Retinal pigment epithelial cell (primary cell): ENCODE measurements at regions not wholly inside any gene's neighbourhood (a gene's known extent, or its start where the extent isn't known, plus 50 kb on each side); places are given as distances from the start of the nearest gene placed in this dataset.
A peak's percentile ranks its signal among the peaks of the same experiment; 100 is the strongest.

Experiments used
- DNase-seq: peaks from one replicate; pipeline ENCODE4 v3.0.0-alpha.2; 2010; ENCODE audit warnings: low read depth
- H3K4me3 ChIP-seq: 2 replicates; pipeline ENCODE4 v1.5.1; 2011; ENCODE audit warnings: mild to moderate bottlenecking, low read length, control low read depth, moderate library complexity
- CTCF ChIP-seq: conservative IDR thresholded peaks from 2 replicates; pipeline ENCODE4 v1.5.1; 2011; ENCODE audit warnings: low read depth, low read length, control low read depth, inconsistent platforms

DNA sequence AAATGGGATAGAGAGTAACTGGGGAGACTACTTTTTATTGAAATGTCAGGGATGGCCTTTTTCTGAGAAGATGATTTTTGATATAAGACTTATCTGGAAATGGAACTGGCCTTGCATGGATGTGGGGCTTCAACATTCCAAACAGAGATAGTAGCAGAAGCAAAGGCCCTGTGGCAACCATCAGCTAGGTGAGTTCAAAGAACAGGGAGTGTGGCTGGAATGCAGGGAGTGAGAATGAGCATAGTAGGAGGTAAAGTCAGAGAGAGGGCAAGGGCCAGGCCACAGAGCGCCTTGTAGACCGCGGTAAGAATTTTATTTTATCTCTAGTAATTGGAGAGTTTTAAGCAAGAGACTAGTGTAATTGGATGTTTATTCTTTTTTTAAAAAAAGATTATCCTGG lies 227.0 kb upstream of the B3GALT2 start:
- DNase-seq = no peak
- H3K4me3 ChIP-seq = no peak overlapping the region
- no peak for TF ChIP-seq CTCF

DNA sequence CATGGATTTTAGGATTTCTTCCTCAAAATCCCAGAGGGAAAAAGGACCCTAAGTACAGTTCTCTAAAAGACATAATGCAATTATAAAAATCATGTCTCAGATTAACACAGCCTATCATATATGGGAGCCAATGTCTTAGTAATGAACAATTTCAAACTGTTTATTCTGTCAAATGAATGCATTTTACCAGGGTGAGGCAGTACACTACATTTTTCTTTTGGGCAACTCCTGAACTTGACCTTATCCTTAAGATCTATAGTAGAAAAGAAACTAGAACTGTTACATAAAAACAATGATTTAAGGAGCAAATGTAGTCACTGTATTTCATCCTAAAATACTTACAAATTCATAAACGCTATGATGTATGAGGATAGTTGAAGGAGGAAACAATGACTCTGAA lies 226.3 kb upstream of the B3GALT2 start:
- no peak for TF ChIP-seq CTCF
- H3K4me3 ChIP-seq = no peak overlapping the region
- DNase-seq = no peak

- TF ChIP-seq CTCF = no peak
- H3K4me3 ChIP-seq = no peak overlapping the region
- DNase-seq = no peak
These were observed 225.3 kb upstream of the B3GALT2 start for GRCh38 chr1:193411714-193412113.

DNA sequence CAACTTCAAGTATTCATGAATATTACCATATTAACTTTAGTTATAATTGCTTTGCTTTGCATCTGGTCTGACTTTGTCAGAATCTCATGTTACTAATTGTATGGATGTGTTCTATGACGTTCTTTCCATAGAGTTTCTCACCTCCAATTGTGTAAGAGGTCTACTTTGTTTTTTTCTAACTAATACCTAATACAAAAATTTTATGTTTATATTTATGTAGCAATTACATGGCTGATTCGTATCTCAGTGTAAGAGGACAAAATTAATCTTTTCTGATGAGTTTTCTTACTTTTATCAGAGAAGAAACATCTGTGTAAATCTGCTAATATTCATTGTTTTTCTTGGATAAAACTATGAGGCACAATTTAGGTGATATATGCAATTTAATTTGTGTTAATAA lies 224.8 kb upstream of the B3GALT2 start:
- no peak for DNase-seq
- H3K4me3 ChIP-seq = no peak overlapping the region
- TF ChIP-seq CTCF = no peak

DNA sequence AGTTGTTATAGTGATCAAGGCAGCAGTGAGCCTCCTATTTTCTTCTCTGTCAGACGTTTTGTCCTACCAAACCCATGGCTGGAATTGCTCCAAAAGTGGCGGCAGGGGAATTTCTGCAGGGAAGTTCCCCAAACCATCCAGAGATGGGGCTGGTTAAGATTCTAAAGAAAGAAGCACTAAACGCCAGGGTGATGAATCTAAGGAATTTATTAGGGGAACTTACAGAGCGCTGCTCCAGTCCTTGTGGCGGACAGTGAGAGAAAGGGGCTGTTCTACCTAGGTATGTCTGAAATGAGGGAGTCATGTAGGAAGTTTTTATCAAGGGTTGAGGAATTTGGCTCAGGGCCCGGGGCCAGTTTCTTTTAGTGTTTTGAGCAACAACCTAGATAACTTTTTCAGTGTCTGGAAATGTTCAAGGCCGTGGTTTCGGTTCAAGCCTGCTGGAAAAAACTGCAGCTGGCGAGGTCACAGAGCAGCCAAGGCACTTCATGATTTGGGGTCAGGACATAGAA lies 222.4 kb upstream of the B3GALT2 start:
- peak; percentile 12 for TF ChIP-seq CTCF
- DNase-seq = peak; percentile 59
- no peak overlapping the region for H3K4me3 ChIP-seq

DNA sequence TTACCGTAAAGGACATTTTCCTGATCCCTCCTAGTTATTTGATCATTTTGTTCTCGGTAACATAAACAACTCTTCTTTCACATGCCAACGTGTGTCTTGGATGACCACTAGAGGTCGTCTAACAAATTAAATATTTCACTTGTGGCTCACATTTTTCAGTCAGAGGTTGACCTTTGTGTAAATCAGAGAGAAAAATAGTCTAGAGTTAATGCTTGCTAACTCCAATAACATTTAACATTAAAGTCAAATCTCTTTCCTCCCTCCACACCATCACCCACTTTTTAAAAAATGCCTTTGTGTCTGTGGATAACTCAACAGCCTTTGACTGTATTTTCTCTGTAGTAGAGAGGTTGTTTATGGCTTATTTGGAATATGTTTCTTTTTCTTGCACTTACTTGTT lies 220.5 kb upstream of the B3GALT2 start:
- peak; percentile 41 for DNase-seq
- TF ChIP-seq CTCF = peak; percentile 70
- H3K4me3 ChIP-seq = no peak overlapping the region

DNA sequence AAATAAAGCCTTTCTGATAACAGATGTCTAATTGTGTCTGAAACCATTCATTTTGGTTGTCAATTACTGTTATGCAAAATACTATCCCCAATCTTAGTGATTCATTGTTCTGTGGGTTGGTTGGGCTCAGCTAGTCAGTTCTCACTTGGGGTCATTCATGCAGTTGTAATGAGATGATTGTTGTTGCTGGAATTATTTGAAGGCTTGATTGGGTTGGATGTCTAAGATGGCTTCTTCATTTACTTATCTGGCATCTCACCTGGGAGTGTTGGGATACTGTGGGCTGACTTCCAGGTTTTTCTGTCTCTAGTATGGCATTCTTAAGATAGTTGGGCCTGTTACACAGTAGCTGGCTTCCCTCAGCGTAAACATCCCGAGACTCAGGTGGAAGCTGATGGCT lies 217.8 kb upstream of the B3GALT2 start:
- no peak overlapping the region for H3K4me3 ChIP-seq
- no peak for DNase-seq
- no peak for TF ChIP-seq CTCF
